Effector memory CD8-positive, alpha-beta T cell (primary cell): ENCODE measurements at regions not wholly inside any gene's neighbourhood (a gene's known extent, or its start where the extent isn't known, plus 50 kb on each side); places are given as distances from the start of the nearest gene placed in this dataset.
"Not testable (repeated sequence)": the region's sequence is repeated elsewhere in the genome, so short reads cannot be mapped to it uniquely, and the experiment has no call there.

ENCODE experiments used
- ATAC-seq: fragments of 150-1000 bp; cut with Tn5 transposase; replicated peaks from 2 replicates; pipeline ENCODE4 v1.10.0; 2021; ENCODE audit warnings: mild to moderate bottlenecking, moderate library complexity
- DNase-seq, 3 experiments: peaks; one replicate each; pipeline ENCODE4 v3.0.0; 2021
- H3K27ac Mint-ChIP-seq, 2 donors: one replicate each; pipeline ENCODE4 v1.8.0; 2022; ENCODE audit warnings: mild to moderate bottlenecking in 2 of 2, mixed read lengths in 2 of 2, moderate library complexity in 2 of 2
- H3K27me3 Mint-ChIP-seq, 2 donors: one replicate each; pipeline ENCODE4 v1.8.0; 2022; ENCODE audit warnings: mixed read lengths in 2 of 2
- H3K36me3 Mint-ChIP-seq: one replicate; pipeline ENCODE4 v1.8.0; 2022; ENCODE audit warnings: mild to moderate bottlenecking, moderate library complexity, mixed read lengths; ENCODE audit not compliant: insufficient read depth
- H3K4me1 Mint-ChIP-seq, 2 donors: one replicate each; pipeline ENCODE4 v1.8.0; 2022; ENCODE audit warnings: low read depth in 2 of 2, mixed read lengths in 2 of 2
- H3K4me3 Mint-ChIP-seq, 2 donors: one replicate each; pipeline ENCODE4 v1.8.0; 2022; ENCODE audit warnings: mild to moderate bottlenecking in 2 of 2, mixed read lengths in 2 of 2, moderate library complexity in 2 of 2
- H3K9me3 Mint-ChIP-seq, 2 donors: one replicate each; pipeline ENCODE4 v1.8.0; 2022; ENCODE audit warnings: mixed read lengths in 2 of 2

- Mint-ChIP-seq H3K4me1 (peaks cover 0 to 4% of the 10 kb centered on the region in 2 donors), H3K4me3 (no peak overlapping the region), H3K9me3 (peaks cover 0 to 2% of the 10 kb centered on the region in 2 donors), H3K27me3 (no peaks in the 10 kb centered on the region), H3K36me3 (no peaks in the 10 kb centered on the region), H3K27ac (no peak overlapping the region)
- ATAC-seq, result no peak
- no peak for DNase-seq
Observed at GRCh38 chrY:19016990-19017389, 243.5 kb upstream of the HSFY2 start.

- H3K9me3 Mint-ChIP-seq, result peaks cover 0 to 2% of the 10 kb centered on the region in 2 donors
- H3K27me3 Mint-ChIP-seq, result no peaks in the 10 kb centered on the region
- H3K27ac Mint-ChIP-seq, result no peak overlapping the region
- ATAC-seq (no peak), DNase-seq (no peak)
- peaks cover 0 to 4% of the 10 kb centered on the region in 2 donors for H3K4me1 Mint-ChIP-seq
- H3K36me3 Mint-ChIP-seq, result no peaks in the 10 kb centered on the region
- no peak overlapping the region for H3K4me3 Mint-ChIP-seq
Observed at GRCh38 chrY:19015854-19016253, 242.3 kb upstream of the HSFY2 start.

- Mint-ChIP-seq H3K27me3 (no peaks in the 10 kb centered on the region), H3K4me3 (no peak overlapping the region), H3K36me3 (no peaks in the 10 kb centered on the region), H3K4me1 (peaks cover 0 to 4% of the 10 kb centered on the region in 2 donors), H3K9me3 (peaks cover 0 to 2% of the 10 kb centered on the region in 2 donors), H3K27ac (no peak overlapping the region)
- DNase-seq (no peak), ATAC-seq (no peak)
Observed at GRCh38 chrY:19015213-19015612, 241.7 kb upstream of the HSFY2 start.

DNA sequence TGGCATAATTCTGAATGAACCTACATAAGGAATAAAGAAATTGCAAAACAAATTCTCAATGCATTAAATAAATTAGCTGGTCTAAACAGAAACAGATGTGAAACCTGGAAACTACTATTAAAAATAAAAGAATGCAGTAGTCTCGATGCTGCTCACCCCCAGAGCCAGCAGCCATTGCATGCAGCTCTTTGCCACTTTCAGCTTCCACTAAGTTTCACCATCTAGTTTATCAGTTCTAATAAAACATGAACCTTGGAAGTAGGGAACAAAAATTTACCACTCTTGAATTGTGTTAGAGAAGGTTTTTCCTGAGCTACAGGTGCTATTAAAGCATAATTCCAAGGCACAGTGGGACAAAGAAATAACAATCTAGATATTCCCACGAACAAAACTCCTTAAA, 239.4 kb upstream of the HSFY2 start:
- Mint-ChIP-seq H3K4me3 (no peak overlapping the region), H3K4me1 (peaks cover 0 to 4% of the 10 kb centered on the region in 2 donors)
- ATAC-seq, result no peak

DNA sequence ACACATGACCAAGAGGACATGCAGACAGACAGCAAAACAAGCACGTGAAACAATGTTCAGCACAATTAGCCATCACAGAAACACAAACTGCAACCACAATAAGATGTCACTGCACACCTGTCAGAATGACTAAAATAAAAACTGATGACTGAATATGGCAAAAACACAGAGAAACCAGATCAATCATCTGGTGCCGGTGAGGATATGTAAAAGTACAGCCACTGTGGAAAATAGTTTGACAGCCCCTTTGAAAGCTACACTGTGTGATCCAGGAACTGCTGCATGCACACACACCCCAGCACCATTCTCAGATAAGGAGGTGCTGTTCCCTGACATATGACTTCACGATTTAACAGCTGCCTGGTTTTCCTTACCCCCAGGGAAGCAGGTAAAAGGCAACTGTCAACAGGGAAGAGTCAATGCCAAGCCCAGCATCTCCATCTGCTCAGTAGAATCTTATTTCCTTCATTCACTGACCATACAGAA, 238.1 kb upstream of the HSFY2 start:
- Mint-ChIP-seq H3K4me1 (peaks cover 0 to 4% of the 10 kb centered on the region in 2 donors), H3K4me3 (no peak overlapping the region), H3K27me3 (no peaks in the 10 kb centered on the region), H3K36me3 (no peaks in the 10 kb centered on the region), H3K27ac (no peak overlapping the region), H3K9me3 (peaks cover 0 to 2% of the 10 kb centered on the region in 2 donors)
- DNase-seq (no peak), ATAC-seq (no peak)

More for the DNA sequence above, 239.4 kb upstream of the HSFY2 start:
- Mint-ChIP-seq H3K9me3 (peaks cover 0 to 2% of the 10 kb centered on the region in 2 donors), H3K36me3 (no peaks in the 10 kb centered on the region), H3K27ac (no peak overlapping the region), H3K27me3 (no peaks in the 10 kb centered on the region)
- DNase-seq, result no peak

GRCh38 chrY:19006234-19006633, 232.7 kb upstream of the HSFY2 start:
- no peaks in the 10 kb centered on the region for H3K36me3 Mint-ChIP-seq
- ATAC-seq (no peak), DNase-seq (no peak)
- no peaks in the 10 kb centered on the region for H3K9me3 Mint-ChIP-seq
- H3K27ac Mint-ChIP-seq, result no peak overlapping the region
- no peaks in the 10 kb centered on the region for H3K27me3 Mint-ChIP-seq
- H3K4me3 Mint-ChIP-seq, result no peak overlapping the region
- H3K4me1 Mint-ChIP-seq, result peaks cover 0 to 4% of the 10 kb centered on the region in 2 donors

DNA sequence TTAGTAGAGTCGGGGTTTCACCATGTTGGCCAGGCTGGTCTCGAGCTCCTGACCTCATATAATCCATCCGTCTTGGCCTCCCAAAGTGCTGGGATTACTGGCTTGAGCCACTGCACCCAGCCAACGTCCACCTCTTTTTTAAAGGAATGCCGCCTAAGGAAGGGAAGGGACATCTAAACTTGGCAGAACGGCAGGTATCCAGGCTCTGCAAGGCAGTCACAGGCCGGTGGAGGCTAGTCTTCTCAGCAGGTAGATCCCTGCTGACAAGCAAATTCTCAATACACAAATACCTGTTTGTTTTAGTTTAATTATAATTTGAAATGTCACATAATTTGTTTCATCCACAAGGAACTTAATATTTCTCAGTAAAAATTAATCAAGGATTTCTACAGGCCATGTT, 232.0 kb upstream of the HSFY2 start:
- Mint-ChIP-seq H3K27ac (no peak overlapping the region), H3K9me3 (no peaks in the 10 kb centered on the region), H3K4me1 (peaks cover 0 to 4% of the 10 kb centered on the region in 2 donors), H3K36me3 (no peaks in the 10 kb centered on the region), H3K4me3 (no peak overlapping the region), H3K27me3 (no peaks in the 10 kb centered on the region)
- no peak for ATAC-seq
- DNase-seq, result no peak

GRCh38 chrY:18997635-18998240, 224.2 kb upstream of the HSFY2 start:
- H3K27ac Mint-ChIP-seq, result no peak overlapping the region
- no peak overlapping the region for H3K4me3 Mint-ChIP-seq
- H3K9me3 Mint-ChIP-seq, result no peaks in the 10 kb centered on the region
- no peaks in the 10 kb centered on the region for H3K4me1 Mint-ChIP-seq
- DNase-seq (no peak), ATAC-seq (no peak)
- no peaks in the 10 kb centered on the region for H3K36me3 Mint-ChIP-seq
- no peaks in the 10 kb centered on the region for H3K27me3 Mint-ChIP-seq

- no peak for DNase-seq
- ATAC-seq, result no peak
- H3K9me3 Mint-ChIP-seq, result no peaks in the 10 kb centered on the region
- no peaks in the 10 kb centered on the region for H3K27me3 Mint-ChIP-seq
- no peak overlapping the region for H3K27ac Mint-ChIP-seq
- no peaks in the 10 kb centered on the region for H3K4me1 Mint-ChIP-seq
- no peaks in the 10 kb centered on the region for H3K36me3 Mint-ChIP-seq
- no peak overlapping the region for H3K4me3 Mint-ChIP-seq
Observed at GRCh38 chrY:18993480-18993879, 219.9 kb upstream of the HSFY2 start.

DNA sequence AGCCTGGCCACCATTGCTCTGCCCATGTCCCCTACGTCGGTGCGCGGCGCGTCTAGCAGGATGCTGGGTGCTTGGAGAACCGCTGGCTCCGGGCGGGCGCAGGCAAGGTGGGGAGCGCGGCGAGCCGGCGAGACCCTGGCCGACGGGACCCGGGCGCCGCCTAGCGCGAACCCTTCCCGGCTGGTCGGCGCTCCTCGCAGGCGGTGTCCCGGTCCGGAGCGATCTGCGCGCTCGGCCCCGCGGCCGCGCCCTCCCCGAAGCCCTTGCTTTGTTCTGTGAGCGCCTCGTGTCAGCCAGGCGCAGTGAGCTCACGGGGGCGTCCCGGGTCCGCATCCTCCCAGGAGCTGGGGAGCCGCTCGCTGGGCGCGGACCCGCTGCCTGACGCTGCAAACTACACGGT, 219.1 kb upstream of the HSFY2 start:
- not testable (repeated sequence) for H3K36me3 Mint-ChIP-seq, H3K27ac Mint-ChIP-seq, H3K27me3 Mint-ChIP-seq, H3K4me3 Mint-ChIP-seq, H3K9me3 Mint-ChIP-seq, ATAC-seq, DNase-seq, H3K4me1 Mint-ChIP-seq

- no peak for DNase-seq
- H3K36me3 Mint-ChIP-seq, result no peaks in the 10 kb centered on the region
- no peak for ATAC-seq
- H3K4me1 Mint-ChIP-seq, result no peaks in the 10 kb centered on the region
- no peak overlapping the region for H3K27ac Mint-ChIP-seq
- no peaks in the 10 kb centered on the region for H3K9me3 Mint-ChIP-seq
- H3K4me3 Mint-ChIP-seq, result no peak overlapping the region
- H3K27me3 Mint-ChIP-seq, result no peaks in the 10 kb centered on the region
Observed at GRCh38 chrY:18989356-18989755, 215.8 kb upstream of the HSFY2 start.

DNA sequence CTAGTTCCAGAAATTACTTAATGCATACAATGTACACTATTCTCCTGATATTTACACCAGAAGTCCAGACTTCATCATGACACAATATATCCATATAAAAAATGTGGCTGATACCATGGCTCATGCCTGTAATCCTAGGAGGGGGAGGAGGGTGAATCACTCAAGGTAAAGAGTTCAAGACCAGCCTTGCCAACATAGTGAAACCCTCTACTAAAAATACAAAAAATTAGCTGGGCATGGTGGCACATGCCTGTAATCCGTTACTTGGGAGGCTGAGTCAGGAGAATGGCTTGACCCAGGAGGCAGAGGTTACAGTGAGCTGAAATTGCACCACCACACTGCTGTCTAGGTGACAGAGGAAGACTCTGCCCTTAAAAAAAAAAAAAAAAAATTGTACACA, 192.5 kb upstream of the HSFY2 start:
- Mint-ChIP-seq H3K4me3 (no peak overlapping the region), H3K9me3 (peaks cover 0 to 2% of the 10 kb centered on the region in 2 donors), H3K27me3 (no peaks in the 10 kb centered on the region), H3K36me3 (no peaks in the 10 kb centered on the region), H3K4me1 (no peaks in the 10 kb centered on the region), H3K27ac (no peak overlapping the region)
- no peak for DNase-seq
- no peak for ATAC-seq

DNA sequence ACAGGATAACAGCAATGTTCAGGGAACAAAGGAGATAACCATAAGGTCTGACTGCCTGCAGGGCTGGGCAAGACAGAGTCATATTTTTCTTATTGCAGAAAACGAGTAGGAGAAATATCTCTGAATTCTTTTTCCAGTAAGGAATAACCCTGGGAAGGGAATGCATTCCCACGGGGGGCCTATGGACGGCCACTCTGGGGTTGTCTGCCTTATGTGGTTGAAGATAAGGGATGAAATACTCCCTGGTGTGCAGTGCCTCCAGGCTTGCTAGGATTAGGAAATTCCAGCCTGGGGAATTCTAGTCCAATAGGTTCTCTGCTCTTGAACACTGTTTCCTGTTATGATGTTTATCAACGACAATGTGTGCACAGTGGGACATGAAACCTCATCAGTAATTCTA, 185.3 kb upstream of the HSFY2 start:
- Mint-ChIP-seq H3K27ac (no peak overlapping the region), H3K9me3 (peaks cover 0 to 14% of the 10 kb centered on the region in 2 donors), H3K27me3 (no peaks in the 10 kb centered on the region), H3K36me3 (no peaks in the 10 kb centered on the region), H3K4me3 (no peak overlapping the region), H3K4me1 (no peaks in the 10 kb centered on the region)
- no peak for DNase-seq
- no peak for ATAC-seq

- ATAC-seq (no peak), DNase-seq (no peak)
- no peaks in the 10 kb centered on the region for H3K27me3 Mint-ChIP-seq
- H3K9me3 Mint-ChIP-seq, result peaks cover 13 to 18% of the 10 kb centered on the region in 2 donors
- H3K4me3 Mint-ChIP-seq, result no peak overlapping the region
- H3K4me1 Mint-ChIP-seq, result no peaks in the 10 kb centered on the region
- no peak overlapping the region for H3K27ac Mint-ChIP-seq
- H3K36me3 Mint-ChIP-seq, result no peaks in the 10 kb centered on the region
Observed at GRCh38 chrY:18951657-18952435, 178.3 kb upstream of the HSFY2 start.
